ENCODE measurements at regions not wholly inside any gene's neighbourhood (a gene's known extent, or its start where the extent isn't known, plus 50 kb on each side); places are given as distances from the start of the nearest gene placed in this dataset.

DNA sequence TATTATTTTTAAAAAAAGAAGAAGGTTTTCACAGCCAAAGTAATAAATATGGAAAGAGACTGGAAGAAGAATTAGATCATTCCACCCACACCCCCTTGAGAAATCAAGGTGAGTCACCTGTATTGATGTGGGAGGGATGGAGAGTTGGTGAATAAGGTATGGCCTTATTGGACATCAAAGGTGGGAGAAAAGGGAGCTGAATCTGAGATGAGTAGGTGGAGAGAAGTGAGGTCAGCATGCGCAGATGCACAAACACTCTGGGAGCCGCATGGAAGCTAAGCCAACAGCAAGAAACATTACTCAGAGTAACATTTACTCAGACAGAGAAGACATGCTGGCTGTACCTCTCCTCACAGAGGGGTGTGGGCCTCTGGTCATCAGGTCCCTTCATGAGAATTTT lies 113.1 kb upstream of the FOXG1 start:
- TF ChIP-seq, protein P1, sequence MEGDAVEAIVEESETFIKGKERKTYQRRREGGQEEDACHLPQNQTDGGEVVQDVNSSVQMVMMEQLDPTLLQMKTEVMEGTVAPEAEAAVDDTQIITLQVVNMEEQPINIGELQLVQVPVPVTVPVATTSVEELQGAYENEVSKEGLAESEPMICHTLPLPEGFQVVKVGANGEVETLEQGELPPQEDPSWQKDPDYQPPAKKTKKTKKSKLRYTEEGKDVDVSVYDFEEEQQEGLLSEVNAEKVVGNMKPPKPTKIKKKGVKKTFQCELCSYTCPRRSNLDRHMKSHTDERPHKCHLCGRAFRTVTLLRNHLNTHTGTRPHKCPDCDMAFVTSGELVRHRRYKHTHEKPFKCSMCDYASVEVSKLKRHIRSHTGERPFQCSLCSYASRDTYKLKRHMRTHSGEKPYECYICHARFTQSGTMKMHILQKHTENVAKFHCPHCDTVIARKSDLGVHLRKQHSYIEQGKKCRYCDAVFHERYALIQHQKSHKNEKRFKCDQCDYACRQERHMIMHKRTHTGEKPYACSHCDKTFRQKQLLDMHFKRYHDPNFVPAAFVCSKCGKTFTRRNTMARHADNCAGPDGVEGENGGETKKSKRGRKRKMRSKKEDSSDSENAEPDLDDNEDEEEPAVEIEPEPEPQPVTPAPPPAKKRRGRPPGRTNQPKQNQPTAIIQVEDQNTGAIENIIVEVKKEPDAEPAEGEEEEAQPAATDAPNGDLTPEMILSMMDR (IDR thresholded peaks at IDR 0.05): no peak
- no peak for ATAC-seq
- no peak for DNase-seq
- WGBS, 2 donors: 96 to 97% methylated on average over 2 of the region's 2 CpGs
- Histone ChIP-seq H3K4me1 (no peaks in the 10 kb centered on the region), H3K27me3 (no peaks in the 10 kb centered on the region), H3K9me3 (no peaks in the 10 kb centered on the region), H3K36me3 (no peaks in the 10 kb centered on the region), H3K27ac (no peak overlapping the region), H3K4me3 (no peak overlapping the region)
- intact Hi-C loops (cut with DNase I): no loop called here

DNA sequence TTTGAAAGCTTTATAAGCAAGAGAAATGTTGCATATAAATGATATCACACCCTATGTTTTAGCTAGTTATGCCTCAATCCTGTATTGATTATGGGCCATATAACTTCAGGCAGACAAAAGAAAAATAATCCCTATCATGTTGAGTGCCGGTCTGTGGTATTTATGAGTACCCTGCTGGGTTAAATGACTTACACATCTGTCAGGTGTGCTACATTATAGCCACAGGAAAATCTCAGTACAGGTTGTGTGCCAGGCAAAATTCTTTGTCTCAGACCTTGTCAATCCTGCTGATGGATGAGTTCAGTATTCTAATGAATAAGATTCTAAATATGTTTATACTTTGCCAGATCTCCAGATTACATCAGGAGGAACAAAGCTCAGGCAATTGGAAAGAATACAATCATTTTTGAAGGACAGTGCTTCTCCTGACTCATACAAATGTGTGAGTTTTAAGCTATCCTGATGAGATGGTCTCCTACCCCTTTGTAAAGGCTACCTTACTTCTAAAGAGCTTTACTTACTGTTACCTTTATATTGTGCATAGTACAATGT lies 109.8 kb upstream of the FOXG1 start:
- ATAC-seq: no peak
- H3K4me1 ChIP-seq: no peaks in the 10 kb centered on the region
- 69 to 84% methylated on average over 1 of the region's 1 CpG for WGBS, 2 donors
- H3K9me3 ChIP-seq: no peaks in the 10 kb centered on the region
- no peak overlapping the region for H3K27ac ChIP-seq
- TF ChIP-seq, protein P1 (IDR thresholded peaks at IDR 0.05): no peak
- no peaks in the 10 kb centered on the region for H3K27me3 ChIP-seq
- no peak overlapping the region for H3K4me3 ChIP-seq
- intact Hi-C loops (cut with DNase I): no loop called here
- DNase-seq: no peak
- H3K36me3 ChIP-seq: no peaks in the 10 kb centered on the region

DNA sequence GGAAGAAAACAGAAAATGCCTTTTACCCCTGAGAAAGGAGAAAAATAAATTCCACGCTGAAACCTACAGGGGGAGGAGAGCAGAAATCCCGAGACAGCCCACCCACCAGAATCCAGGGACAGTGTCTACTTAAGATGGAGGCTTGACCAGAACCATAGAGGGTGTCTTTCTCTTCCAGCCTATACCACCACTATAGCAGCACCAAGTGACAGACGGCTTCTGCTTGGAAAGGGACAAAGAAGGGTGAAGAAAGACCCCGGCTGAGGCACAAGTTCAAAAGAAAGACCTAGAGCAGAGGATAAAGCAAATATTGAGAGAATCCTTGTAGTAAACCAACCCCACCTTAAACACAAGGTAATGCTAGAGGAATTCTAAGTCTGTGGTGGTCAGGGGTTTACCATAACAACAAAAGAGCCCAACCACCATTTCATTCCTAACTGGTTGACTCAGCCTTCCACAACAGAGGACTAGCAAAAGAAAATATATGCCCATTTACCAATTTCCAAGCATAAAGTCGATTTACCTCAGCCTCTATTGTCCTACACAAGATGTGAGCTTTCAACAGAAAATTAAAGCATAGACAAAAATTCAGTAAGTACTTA lies 105.3 kb upstream of the FOXG1 start:
- ATAC-seq (no peak), DNase-seq (no peak)
- Histone ChIP-seq H3K4me1 (no peaks in the 10 kb centered on the region), H3K4me3 (no peak overlapping the region), H3K36me3 (no peaks in the 10 kb centered on the region), H3K9me3 (no peaks in the 10 kb centered on the region), H3K27me3 (no peaks in the 10 kb centered on the region), H3K27ac (no peak overlapping the region)
- intact Hi-C loops (cut with DNase I): no loop called here
- TF ChIP-seq, protein P1 (IDR thresholded peaks at IDR 0.05): no peak
- 59 to 60% methylated on average over 5 of the region's 5 CpGs for WGBS, 2 donors

DNA sequence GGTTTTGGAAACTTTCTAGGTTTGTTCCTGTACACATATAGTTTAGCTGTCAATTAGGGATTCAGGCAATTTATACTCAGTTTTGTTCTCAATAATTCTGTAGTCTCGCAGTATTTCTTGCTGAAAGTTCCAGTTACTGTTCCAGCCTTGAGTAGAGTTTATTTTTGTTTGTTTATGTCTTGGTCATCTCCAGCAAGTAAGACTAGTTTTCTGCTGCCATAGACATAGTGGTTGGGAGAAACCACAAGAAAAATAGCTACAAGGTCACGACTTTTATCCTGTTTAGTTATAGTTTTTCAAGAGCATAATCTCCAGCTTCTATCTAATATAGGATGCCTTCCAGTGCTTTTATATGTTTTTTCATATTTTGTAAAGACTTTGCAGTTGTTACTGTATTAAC lies 99.6 kb upstream of the FOXG1 start:
- TF ChIP-seq, protein P1 (IDR thresholded peaks at IDR 0.05): no peak
- H3K9me3 ChIP-seq: no peaks in the 10 kb centered on the region
- no peak overlapping the region for H3K27ac ChIP-seq
- 69 to 71% methylated on average over 2 of the region's 2 CpGs for WGBS, 2 donors
- H3K4me3 ChIP-seq: no peak overlapping the region
- peaks cover 0 to 5% (median 0%) of the 10 kb centered on the region in 9 donors for H3K4me1 ChIP-seq
- H3K36me3 ChIP-seq: no peaks in the 10 kb centered on the region
- intact Hi-C loops (cut with DNase I): no loop called here
- DNase-seq (no peak), ATAC-seq (no peak)
- no peaks in the 10 kb centered on the region for H3K27me3 ChIP-seq

Measured in heart right ventricle (tissue), 16 donors.